IMR-90 (cell line): ENCODE measurements at regions not wholly inside any gene's neighbourhood (a gene's known extent, or its start where the extent isn't known, plus 50 kb on each side); places are given as distances from the start of the nearest gene placed in this dataset.

Experiments
- ATAC-seq: fragments of 200-7000 bp; cut with Tn5 transposase; 2 replicates; pipeline ENCODE4 v1.9.1; 2020; ENCODE audit warnings: low read depth, mild to moderate bottlenecking, moderate library complexity
- BruUV-seq: library from RNA; stranded (reverse); fragments of 400-500 nt; replicated peaks from 2 replicates; lab custom pipeline; 2021; lab: Mats Ljungman, UMichigan
- CTCF ChIA-PET: fragments of 300-600 bp; formaldehyde crosslinking; extraction: SDS; loops from one replicate; lab custom pipeline; 2021; ENCODE audit warnings: antibody characterized with exemption; lab: Yijun Ruan, JAX
- POLR2A ChIA-PET: fragments of 300-600 bp; sonication (Branson Sonifier 250); formaldehyde crosslinking; loops from one replicate; lab custom pipeline; 2022; ENCODE audit warnings: antibody characterized with exemption; ENCODE audit not compliant: unreplicated experiment; lab: Charles Lee
- DNase-seq: peaks from one replicate; pipeline ENCODE4 v3.0.0; 2013
- H2AFZ ChIP-seq: replicated peaks from 2 replicates; pipeline ENCODE3; 2013; ENCODE audit warnings: low read length, mild to moderate bottlenecking; ENCODE audit not compliant: poor library complexity
- H2AK5ac ChIP-seq: 2 replicates; pipeline ENCODE4 v1.6.1; 2013; ENCODE audit warnings: low read depth, low read length, inconsistent platforms
- H2AK9ac ChIP-seq: replicated peaks from 2 replicates; pipeline ENCODE3; 2013; ENCODE audit warnings: mild to moderate bottlenecking, low read depth, low read length, moderate library complexity; ENCODE audit not compliant: poor library complexity
- H2BK120ac ChIP-seq: 2 replicates; pipeline ENCODE4 v1.6.1; 2013; ENCODE audit warnings: low read depth, low read length, inconsistent platforms
- H2BK15ac ChIP-seq: 3 replicates; pipeline ENCODE4 v1.6.1; 2013; ENCODE audit warnings: low read depth, low read length, inconsistent platforms
- H2BK20ac ChIP-seq: 2 replicates; pipeline ENCODE4 v1.6.1; 2013; ENCODE audit warnings: low read depth, mild to moderate bottlenecking, inconsistent platforms, low read length, moderate library complexity
- H2BK5ac ChIP-seq: 2 replicates; pipeline ENCODE4 v1.6.1; 2013; ENCODE audit warnings: mild to moderate bottlenecking, low read depth, low read length, inconsistent platforms; ENCODE audit not compliant: poor library complexity, severe bottlenecking
- H3K14ac ChIP-seq: replicated peaks from 2 replicates; pipeline ENCODE4 v1.6.1; 2013; ENCODE audit warnings: low read depth, low read length, inconsistent platforms
- H3K18ac ChIP-seq: 2 replicates; pipeline ENCODE4 v1.6.1; 2013; ENCODE audit warnings: low read depth, low read length, control low read depth
- H3K23ac ChIP-seq: 2 replicates; pipeline ENCODE4 v1.6.1; 2013; ENCODE audit warnings: low read depth, low read length, inconsistent platforms
- H3K27ac ChIP-seq: 2 replicates; pipeline ENCODE4 v1.5.1; 2013; ENCODE audit warnings: mild to moderate bottlenecking, control low read depth, low read length; ENCODE audit not compliant: insufficient read depth
- H3K27me3 ChIP-seq: 2 replicates; pipeline ENCODE4 v1.6.1; 2013; ENCODE audit warnings: low read length; ENCODE audit not compliant: control insufficient read depth, insufficient read depth
- H3K36me3 ChIP-seq: 2 replicates; pipeline ENCODE4 v1.6.1; 2013; ENCODE audit warnings: low read length, mixed read lengths; ENCODE audit not compliant: control insufficient read depth, insufficient read depth
- H3K4ac ChIP-seq: 2 replicates; pipeline ENCODE4 v1.6.1; 2013; ENCODE audit warnings: low read depth, low read length, inconsistent platforms
- H3K4me1 ChIP-seq: 2 replicates; pipeline ENCODE4 v1.6.1; 2013; ENCODE audit warnings: low read length, mixed read lengths; ENCODE audit not compliant: control insufficient read depth, insufficient read depth
- H3K4me2 ChIP-seq: 2 replicates; pipeline ENCODE4 v1.6.1; 2013; ENCODE audit warnings: low read depth, mild to moderate bottlenecking, control low read depth, low read length, moderate library complexity
- H3K4me3 ChIP-seq: 2 replicates; pipeline ENCODE4 v1.5.1; 2013; ENCODE audit warnings: low read depth, mild to moderate bottlenecking, control low read depth, low read length, moderate library complexity; ENCODE audit not compliant: insufficient read depth
- H3K56ac ChIP-seq: 2 replicates; pipeline ENCODE4 v1.6.1; 2013; ENCODE audit warnings: low read length, inconsistent platforms; ENCODE audit not compliant: insufficient read depth; ENCODE audit errors: extremely low read depth
- H3K79me1 ChIP-seq, 2 experiments: 2 replicates each; pipeline ENCODE4 v1.6.1; 2013; ENCODE audit warnings: low read length in 2 of 2, inconsistent platforms in 1 of 2, low read depth in 1 of 2
- H3K9ac ChIP-seq: 2 replicates; pipeline ENCODE4 v1.6.1; 2013; ENCODE audit warnings: low read depth, low read length, control low read depth
- H3K9me1 ChIP-seq: 2 replicates; pipeline ENCODE4 v1.6.1; 2013; ENCODE audit warnings: low read length, inconsistent platforms; ENCODE audit not compliant: insufficient read depth
- H3K9me3 ChIP-seq: 2 replicates; pipeline ENCODE4 v1.6.1; 2013; ENCODE audit warnings: low read length; ENCODE audit not compliant: control insufficient read depth, insufficient read depth
- H4K20me1 ChIP-seq: 2 replicates; pipeline ENCODE4 v1.6.1; 2013; ENCODE audit warnings: low read length, inconsistent platforms; ENCODE audit not compliant: insufficient read depth
- H4K5ac ChIP-seq: 2 replicates; pipeline ENCODE4 v1.6.1; 2013; ENCODE audit warnings: mild to moderate bottlenecking, low read depth, low read length, control low read depth
- H4K8ac ChIP-seq, 2 experiments: 2 replicates each; pipeline ENCODE4 v1.6.1; 2013; ENCODE audit warnings: low read depth in 2 of 2, low read length in 2 of 2, control low read depth in 1 of 2, inconsistent platforms in 1 of 2
- H4K91ac ChIP-seq: 2 replicates; pipeline ENCODE4 v1.6.1; 2013; ENCODE audit warnings: low read depth, low read length, inconsistent platforms; ENCODE audit not compliant: insufficient read depth
- BHLHE40 ChIP-seq: fragments of 150-350 bp; IDR thresholded peaks from 2 replicates; pipeline ENCODE4 v1.6.1; 2016; ENCODE audit warnings: mild to moderate bottlenecking, low read depth, low read length
- CEBPB ChIP-seq: IDR thresholded peaks from 2 replicates; pipeline ENCODE4 v1.6.1; 2012; ENCODE audit warnings: low read depth, low read length, improper control_type of control experiment
- CHD1 ChIP-seq: IDR thresholded peaks from 2 replicates; pipeline ENCODE4 v1.6.1; 2012; ENCODE audit warnings: low read depth, low read length, improper control_type of control experiment
- ELK1 ChIP-seq: fragments of 150-350 bp; IDR thresholded peaks from 2 replicates; pipeline ENCODE4 v1.6.1; 2016; ENCODE audit warnings: low read depth, mild to moderate bottlenecking, low read length, moderate library complexity, borderline replicate concordance
- FOS ChIP-seq: fragments of 150-350 bp; IDR thresholded peaks from 2 replicates; pipeline ENCODE4 v1.6.1; 2016; ENCODE audit warnings: low read depth, low read length
- MAFK ChIP-seq: IDR thresholded peaks from 2 replicates; pipeline ENCODE4 v1.6.1; 2012; ENCODE audit warnings: low read depth, low read length, improper control_type of control experiment
- MAZ ChIP-seq: IDR thresholded peaks from 2 replicates; pipeline ENCODE4 v1.6.1; 2012; ENCODE audit warnings: low read depth, mild to moderate bottlenecking, low read length, improper control_type of control experiment, moderate library complexity, borderline replicate concordance
- MXI1 ChIP-seq: IDR thresholded peaks from 2 replicates; pipeline ENCODE4 v1.6.1; 2012; ENCODE audit warnings: low read depth, mild to moderate bottlenecking, low read length, moderate library complexity, borderline replicate concordance
- NFE2L2 ChIP-seq: fragments of 150-350 bp; IDR thresholded peaks from 2 replicates; pipeline ENCODE4 v1.6.1; 2016; ENCODE audit warnings: low read depth, mild to moderate bottlenecking, low read length
- POLR2A ChIP-seq: IDR thresholded peaks from 2 replicates; pipeline ENCODE4 v1.6.1; 2012; ENCODE audit warnings: mild to moderate bottlenecking, low read depth, low read length
- RAD21 ChIP-seq: IDR thresholded peaks from 2 replicates; pipeline ENCODE4 v1.6.1; 2012; ENCODE audit warnings: low read length, improper control_type of control experiment
- RCOR1 ChIP-seq: IDR thresholded peaks from 2 replicates; pipeline ENCODE4 v1.6.1; 2012; ENCODE audit warnings: mild to moderate bottlenecking, low read length, improper control_type of control experiment; ENCODE audit not compliant: insufficient replicate concordance
- SMC3 ChIP-seq: fragments of 150-350 bp; IDR thresholded peaks from 2 replicates; pipeline ENCODE4 v1.6.1; 2016; ENCODE audit warnings: low read depth, mild to moderate bottlenecking, antibody characterized with exemption, low read length, moderate library complexity
- USF2 ChIP-seq: fragments of 150-350 bp; IDR thresholded peaks from 2 replicates; pipeline ENCODE4 v1.6.1; 2017; ENCODE audit warnings: mild to moderate bottlenecking, antibody characterized with exemption, low read length, low read depth
- WGBS, 2 experiments: methylation state at CpG; one replicate each; pipeline versions ENCODE4 v1.1.5 to v1.1.7; 2013; ENCODE audit warnings: missing lambda C conversion rate in 2 of 2; ENCODE audit not compliant: insufficient read length in 1 of 2; ENCODE audit errors: extremely low coverage in 2 of 2; 5-methylcytosine and 5-hydroxymethylcytosine counted together
- dilution Hi-C: fragments of 300-500 bp; cut with HindIII; formaldehyde crosslinking; loops from one replicate; pipeline ENCODE4 v1.14.3; 2018; ENCODE audit warnings: low sequenced_read_pairs; ENCODE audit not compliant: unreplicated experiment
- in situ Hi-C: fragments of 300-500 bp; cut with MboI; formaldehyde crosslinking; loops from 3 replicates; pipeline ENCODE4 v1.14.3; 2019; ENCODE audit warnings: low sequenced_read_pairs, inconsistent platforms, mixed read lengths
- intact Hi-C: fragments of 100-400 bp; cut with micrococcal nuclease; formaldehyde crosslinking; loops from 2 replicates; pipeline ENCODE4 v1.10.0; 2022

GRCh38 chr12:124233846-124234640, 60.9 kb upstream of the RFLNA start:
- peak overlapping the region; percentile 73 for H2BK15ac ChIP-seq
- H4K5ac ChIP-seq, result peak overlapping the region; percentile 61; the same call in 1 of the 2 replicates
- peak overlapping the region; percentile 64; the same call in 1 of the 2 replicates for H2AK5ac ChIP-seq
- H4K20me1 ChIP-seq, result no peaks in the 10 kb centered on the region
- ATAC-seq (peak; percentile 8), DNase-seq (no peak)
- H4K91ac ChIP-seq, result peak overlapping the region; percentile 74
- 95% methylated on average over 3 of the region's 8 CpGs; no CpG with 5 or more reads in 1 of the 2 experiments for WGBS, 2 experiments
- no peak overlapping the region for H3K9ac ChIP-seq
- peak overlapping the region; percentile 10 for H3K14ac ChIP-seq
- BruUV-seq, result no TSS peak
- peak overlapping the region; percentile 4 for H2AFZ ChIP-seq
- ChIA-PET CTCF (no interaction called here), POLR2A (no interaction called here)
- peak overlapping the region; percentile 47 for H3K4ac ChIP-seq
- peak overlapping the region; percentile 72 to 74; a peak in 3 of 4 replicates for H4K8ac ChIP-seq
- H2AK9ac ChIP-seq, result no peak overlapping the region
- H3K27me3 ChIP-seq, result no peaks in the 10 kb centered on the region
- H3K36me3 ChIP-seq, result no peaks in the 10 kb centered on the region
- no peak overlapping the region for H3K4me3 ChIP-seq
- H2BK120ac ChIP-seq, result peak overlapping the region; percentile 45; the same call in 1 of the 2 replicates
- H3K18ac ChIP-seq, result peak overlapping the region; percentile 50; the same call in 1 of the 2 replicates
- no peaks in the 10 kb centered on the region for H3K79me1 ChIP-seq
- peak overlapping the region; percentile 2; the same call in 1 of the 2 replicates for H3K23ac ChIP-seq
- peak overlapping the region; percentile 86 for H2BK5ac ChIP-seq
- H3K9me1 ChIP-seq, result no peaks in the 10 kb centered on the region
- peaks cover 11% of the 10 kb centered on the region for H3K4me1 ChIP-seq
- H3K4me2 ChIP-seq, result peak overlapping the region; percentile 28; the same call in 1 of the 2 replicates
- dilution Hi-C loops (no loop called here), in situ Hi-C loops (no loop called here), intact Hi-C loops (no loop called here)
- peak overlapping the region; percentile 73 for H2BK20ac ChIP-seq
- peak overlapping the region; percentile 36 for H3K27ac ChIP-seq
- peaks cover 7% of the 10 kb centered on the region for H3K9me3 ChIP-seq
- H3K56ac ChIP-seq, result no peak overlapping the region; the same call in 1 of the 2 replicates
- no peak for TF ChIP-seq BHLHE40
- TF ChIP-seq MXI1, result no peak
- no peak for TF ChIP-seq POLR2A
- TF ChIP-seq NFE2L2, result no peak
- TF ChIP-seq RAD21, result no peak
- TF ChIP-seq RCOR1, result no peak
- no peak for TF ChIP-seq ELK1
- TF ChIP-seq USF2, result no peak
- no peak for TF ChIP-seq MAFK
- no peak for TF ChIP-seq MAZ
- TF ChIP-seq CEBPB, result no peak
- no peak for TF ChIP-seq SMC3
- TF ChIP-seq FOS, result no peak
- no peak for TF ChIP-seq CHD1
